WI38 (cell line): ENCODE measurements at regions not wholly inside any gene's neighbourhood (a gene's known extent, or its start where the extent isn't known, plus 50 kb on each side); places are given as distances from the start of the nearest gene placed in this dataset.

ENCODE experiments used
- H3K4me3 ChIP-seq: 2 replicates; pipeline ENCODE4 v1.5.1; 2011; ENCODE audit warnings: low read depth, mild to moderate bottlenecking, control low read depth, low read length
- CTCF ChIP-seq: IDR thresholded peaks from 2 replicates; pipeline ENCODE4 v1.5.1; 2012; ENCODE audit warnings: low read depth, mild to moderate bottlenecking, control low read depth, low read length

DNA sequence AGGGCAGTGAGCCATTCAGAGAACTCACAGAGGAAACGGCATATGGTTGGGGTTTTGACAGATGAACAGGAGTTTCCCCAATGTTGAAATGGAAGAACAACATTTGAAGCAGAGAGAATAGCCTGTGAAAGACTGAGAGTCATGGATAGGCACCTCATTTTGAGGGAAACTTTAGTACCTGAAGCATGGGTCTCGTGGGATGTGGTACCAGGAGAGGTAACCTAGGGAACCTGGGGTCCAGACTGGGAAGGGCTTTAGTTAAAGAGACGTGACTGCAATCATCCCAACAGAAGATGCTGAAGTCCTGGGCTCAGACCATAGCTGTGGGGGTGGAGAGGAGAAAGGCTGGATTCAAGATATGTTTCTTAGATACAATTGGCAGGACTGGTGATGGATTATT lies 137.8 kb upstream of the CCL2 start:
- TF ChIP-seq CTCF: no peak
- no peak overlapping the region for H3K4me3 ChIP-seq

- no peak for TF ChIP-seq CTCF
Measured at GRCh38 chr17:34117811-34118210, 137.3 kb upstream of the CCL2 start.

GRCh38 chr17:34118564-34118963 lies 136.5 kb upstream of the CCL2 start:
- H3K4me3 ChIP-seq: no peak overlapping the region
- no peak for TF ChIP-seq CTCF

More at GRCh38 chr17:34117811-34118210, 137.3 kb upstream of the CCL2 start:
- no peak overlapping the region for H3K4me3 ChIP-seq

- no peak overlapping the region for H3K4me3 ChIP-seq
- TF ChIP-seq CTCF: no peak
Measured at GRCh38 chr17:34121311-34121710, 133.8 kb upstream of the CCL2 start.

DNA sequence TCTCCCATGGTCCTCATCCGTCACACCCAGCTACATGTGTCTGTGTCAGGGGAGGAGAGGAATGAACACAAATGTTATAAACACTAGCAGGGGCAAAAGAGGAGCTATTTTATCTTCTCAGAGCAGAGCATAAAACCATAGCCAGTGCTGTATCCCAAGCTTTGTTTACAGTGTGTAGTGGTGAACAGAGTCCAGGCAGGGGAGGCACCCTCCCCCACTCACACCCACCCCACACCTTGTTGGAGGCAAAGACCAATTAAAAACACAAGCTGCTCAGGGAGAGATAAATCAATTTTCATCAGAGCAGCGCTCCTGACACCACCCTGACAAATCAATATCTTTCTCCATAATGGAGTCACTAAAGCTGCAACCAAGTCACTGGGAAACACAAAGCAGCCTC lies 132.6 kb upstream of the CCL2 start:
- no peak overlapping the region for H3K4me3 ChIP-seq
- no peak for TF ChIP-seq CTCF

- H3K4me3 ChIP-seq: no peak overlapping the region
- no peak for TF ChIP-seq CTCF
Measured at GRCh38 chr17:34125010-34125409, 130.1 kb upstream of the CCL2 start.

DNA sequence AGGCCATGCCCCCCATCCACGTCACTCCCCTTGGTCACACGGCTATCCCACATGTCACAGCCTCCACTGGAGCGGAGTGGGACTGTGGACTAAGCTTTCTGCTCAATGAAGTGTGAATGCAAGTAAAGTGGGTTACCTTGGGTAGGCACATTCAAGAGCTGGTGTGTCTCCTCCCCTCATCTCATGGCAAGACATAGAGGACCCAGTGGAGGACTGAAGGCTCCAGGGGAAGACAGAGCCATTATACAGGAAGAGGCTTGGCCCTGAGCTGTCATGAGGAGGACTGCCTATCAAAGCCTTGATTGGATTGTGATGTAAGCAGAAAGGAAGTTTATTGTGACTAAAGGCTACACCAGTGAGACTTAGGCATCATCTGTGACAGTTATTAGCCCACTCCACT lies 129.2 kb upstream of the CCL2 start:
- no peak for TF ChIP-seq CTCF
- no peak overlapping the region for H3K4me3 ChIP-seq
